Gastroesophageal sphincter (tissue), 4 donors: ENCODE measurements at regions not wholly inside any gene's neighbourhood (a gene's known extent, or its start where the extent isn't known, plus 50 kb on each side); places are given as distances from the start of the nearest gene placed in this dataset.

Source experiments
- ATAC-seq: fragments of 150-250 bp; one replicate; pipeline ENCODE4 v1.9.1; 2016; ENCODE audit warnings: mild to moderate bottlenecking, moderate library complexity
- H3K27ac ChIP-seq, 4 donors: fragments of 200-600 bp; sonication (generic) in 3 of 4; 1 replicate in 3 of 4; 2 replicates in 1 of 4; pipeline ENCODE4 v1.5.1; 2016 to 2019
- H3K27me3 ChIP-seq: fragments of 200-600 bp; sonication (generic); one replicate; pipeline ENCODE4 v1.5.1; 2019
- H3K36me3 ChIP-seq, 2 donors: fragments of 200-600 bp; sonication (generic); one replicate each; pipeline ENCODE4 v1.5.1; 2019; ENCODE audit warnings: control low read depth in 1 of 2
- H3K4me1 ChIP-seq, 3 donors: fragments of 200-600 bp; sonication (generic); 1 replicate in 2 of 3; 2 replicates in 1 of 3; pipeline ENCODE4 v1.5.1; 2016 to 2019; ENCODE audit warnings: control low read depth in 2 of 3
- H3K4me3 ChIP-seq, 2 donors: fragments of 200-600 bp; sonication (generic); one replicate each; pipeline ENCODE4 v1.5.1; 2019; ENCODE audit warnings: mild to moderate bottlenecking in 1 of 2, moderate library complexity in 1 of 2
- H3K9me3 ChIP-seq, 3 donors: fragments of 200-600 bp; sonication (generic); one replicate each; pipeline ENCODE4 v1.5.1; 2017 to 2019; ENCODE audit warnings: control low read depth in 2 of 3
- CTCF ChIP-seq, 4 experiments: fragments of 200-600 bp in 2 of 4; fragments of 450-650 bp in 2 of 4; sonication (generic) in 1 of 4; IDR thresholded peaks; one replicate each; pipeline ENCODE4 v1.5.1; 2017 to 2019; ENCODE audit warnings: antibody characterized with exemption in 4 of 4, mild to moderate bottlenecking in 2 of 4, moderate library complexity in 2 of 4
- EP300 ChIP-seq: sonication (generic); formaldehyde crosslinking; IDR thresholded peaks from one replicate; pipeline ENCODE4 v1.6.1; 2017; ENCODE audit warnings: antibody characterized with exemption, mild to moderate bottlenecking
- POLR2A ChIP-seq, 2 donors: fragments of 450-650 bp; IDR thresholded peaks; one replicate each; pipeline ENCODE4 v1.6.1; 2017; ENCODE audit warnings: antibody characterized with exemption in 2 of 2, mild to moderate bottlenecking in 2 of 2, moderate library complexity in 1 of 2
- POLR2AphosphoS5 ChIP-seq: sonication (generic); formaldehyde crosslinking; IDR thresholded peaks from one replicate; pipeline ENCODE4 v1.6.1; 2017; ENCODE audit warnings: antibody characterized with exemption
- WGBS, 2 donors: methylation state at CpG; one replicate each; pipeline ENCODE4 v1.1.5; 2018; ENCODE audit warnings: low coverage in 1 of 2; 5-methylcytosine and 5-hydroxymethylcytosine counted together

- Histone ChIP-seq H3K9me3 (no peaks in the 10 kb centered on the region), H3K4me3 (no peak overlapping the region), H3K36me3 (no peaks in the 10 kb centered on the region), H3K4me1 (peaks cover 0 to 14% (median 6%) of the 10 kb centered on the region in 3 donors), H3K27ac (no peak overlapping the region), H3K27me3 (no peaks in the 10 kb centered on the region)
- 89 to 96% methylated on average over 5 to 6 of the region's 7 CpGs for WGBS, 2 donors
- ATAC-seq, result no peak
- no peak for TF ChIP-seq CTCF (IDR thresholded peaks at IDR 0.05)
- TF ChIP-seq EP300, result no peak
- no peak for TF ChIP-seq POLR2A (IDR thresholded peaks at IDR 0.05)
- TF ChIP-seq POLR2AphosphoS5, result no peak
Measured at GRCh38 chr20:25135031-25135430, 53.1 kb upstream of the VSX1 start.

- Histone ChIP-seq H3K9me3 (no peaks in the 10 kb centered on the region), H3K27ac (peak overlapping the region in 2 of 4 donors; percentile 27 to 51)
- no CpG with 5 or more reads among the region's 1 CpG for WGBS, 2 donors
Measured at GRCh38 chr20:25136056-25136455, 54.1 kb upstream of the VSX1 start.

GRCh38 chr20:25136643-25137559, 55.0 kb upstream of the VSX1 start:
- peak overlapping the region in 2 of 4 donors; percentile 27 to 51 for H3K27ac ChIP-seq
- H3K4me3 ChIP-seq, result no peak overlapping the region
- peak; percentile 89 for ATAC-seq
- TF ChIP-seq POLR2A (IDR thresholded peaks at IDR 0.05), result no peak
- TF ChIP-seq EP300, result no peak
- TF ChIP-seq CTCF (IDR thresholded peaks at IDR 0.05), result no peak
- TF ChIP-seq POLR2AphosphoS5, result peak; percentile 48
- no peaks in the 10 kb centered on the region for H3K27me3 ChIP-seq
- no peaks in the 10 kb centered on the region for H3K9me3 ChIP-seq
- H3K4me1 ChIP-seq, result peaks cover 0 to 14% (median 6%) of the 10 kb centered on the region in 3 donors
- 22 to 64% methylated on average over 1 to 4 of the region's 6 CpGs for WGBS, 2 donors
- H3K36me3 ChIP-seq, result no peaks in the 10 kb centered on the region

More at GRCh38 chr20:25136056-25136455, 54.1 kb upstream of the VSX1 start:
- TF ChIP-seq EP300 (no peak), CTCF (IDR thresholded peaks at IDR 0.05) (no peak), POLR2A (IDR thresholded peaks at IDR 0.05) (no peak), POLR2AphosphoS5 (no peak)
- H3K4me1 ChIP-seq, result peaks cover 0 to 14% (median 6%) of the 10 kb centered on the region in 3 donors
- no peak for ATAC-seq
- H3K27me3 ChIP-seq, result no peaks in the 10 kb centered on the region
- no peaks in the 10 kb centered on the region for H3K36me3 ChIP-seq
- H3K4me3 ChIP-seq, result no peak overlapping the region

- no peak for TF ChIP-seq EP300
- no peaks in the 10 kb centered on the region for H3K9me3 ChIP-seq
- H3K27me3 ChIP-seq, result no peaks in the 10 kb centered on the region
- WGBS, 2 donors, result 76 to 88% methylated on average over 3 to 4 of the region's 12 CpGs
- no peak for ATAC-seq
- H3K4me1 ChIP-seq, result peaks cover 0 to 14% (median 6%) of the 10 kb centered on the region in 3 donors
- H3K36me3 ChIP-seq, result no peaks in the 10 kb centered on the region
- no peak overlapping the region for H3K4me3 ChIP-seq
- no peak overlapping the region for H3K27ac ChIP-seq
Measured at GRCh38 chr20:25139029-25139705, 56.3 kb upstream of the ENTPD6 start.

GRCh38 chr20:25140968-25141367, 54.5 kb upstream of the ENTPD6 start:
- no peaks in the 10 kb centered on the region for H3K27me3 ChIP-seq
- ATAC-seq, result no peak
- H3K9me3 ChIP-seq, result no peaks in the 10 kb centered on the region
- H3K27ac ChIP-seq, result no peak overlapping the region
- H3K4me1 ChIP-seq, result peaks cover 0 to 11% (median 6%) of the 10 kb centered on the region in 3 donors
- H3K36me3 ChIP-seq, result no peaks in the 10 kb centered on the region
- no peak for TF ChIP-seq POLR2A (IDR thresholded peaks at IDR 0.05)
- no peak for TF ChIP-seq POLR2AphosphoS5
- TF ChIP-seq EP300, result no peak
- TF ChIP-seq CTCF (IDR thresholded peaks at IDR 0.05), result no peak
- H3K4me3 ChIP-seq, result no peak overlapping the region
- WGBS, 2 donors, result 60 to 100% methylated on average over 1 to 2 of the region's 5 CpGs
